Bronchial epithelial cell (primary cell): ENCODE measurements at regions not wholly inside any gene's neighbourhood (a gene's known extent, or its start where the extent isn't known, plus 50 kb on each side); places are given as distances from the start of the nearest gene placed in this dataset.

ENCODE experiments used
- DNase-seq: peaks from one replicate; pipeline ENCODE4 v3.0.0-alpha.2; 2010; ENCODE audit warnings: low read depth
- FAIRE-seq: peaks from 2 replicates; lab custom pipeline; 2011; peaks lifted over from hg19 to GRCh38; lab: Jason Lieb, UNC
- H3K27me3 ChIP-seq: 2 replicates; pipeline ENCODE4 v1.5.1; 2011; ENCODE audit warnings: low read length; ENCODE audit not compliant: control insufficient read depth, insufficient read depth
- H3K36me3 ChIP-seq: 2 replicates; pipeline ENCODE4 v1.5.1; 2011; ENCODE audit warnings: low read length; ENCODE audit not compliant: control insufficient read depth, insufficient read depth
- H3K4me3 ChIP-seq: 2 replicates; pipeline ENCODE4 v1.5.1; 2011; ENCODE audit warnings: mild to moderate bottlenecking, low read depth, low read length, control low read depth
- TF ChIP-seq, protein P1 (sequence below): IDR thresholded peaks from 2 replicates; pipeline ENCODE4 v1.5.1; 2011; ENCODE audit warnings: mild to moderate bottlenecking, moderate library complexity, low read length, control low read depth, inconsistent platforms; ENCODE audit not compliant: insufficient read depth, severe bottlenecking

DNA sequence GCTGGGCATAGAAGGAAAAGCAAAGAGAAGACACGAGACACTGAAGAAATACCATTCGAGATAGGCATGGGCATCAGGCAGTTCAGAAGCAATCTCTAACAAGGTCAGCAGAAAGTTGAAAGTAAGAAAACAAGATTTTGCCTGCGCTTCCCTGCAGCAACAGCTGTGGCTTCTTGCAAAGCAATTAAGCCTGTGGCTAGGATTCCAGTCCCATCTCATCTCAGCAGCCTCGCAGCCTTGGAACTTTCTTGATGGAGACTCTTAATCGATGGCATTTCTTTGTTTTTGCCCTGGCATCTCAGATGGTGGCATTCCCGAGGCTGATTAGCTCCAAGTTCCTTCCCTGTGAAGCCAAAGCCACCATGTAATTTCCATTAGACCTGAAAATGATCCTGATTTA lies 64.6 kb upstream of the SPAG17 start:
- H3K4me3 ChIP-seq = no peak overlapping the region
- peak; percentile 23 for FAIRE-seq
- no peak for DNase-seq
- no peaks in the 10 kb centered on the region for H3K36me3 ChIP-seq
- H3K27me3 ChIP-seq = no peaks in the 10 kb centered on the region
- TF ChIP-seq, protein P1, sequence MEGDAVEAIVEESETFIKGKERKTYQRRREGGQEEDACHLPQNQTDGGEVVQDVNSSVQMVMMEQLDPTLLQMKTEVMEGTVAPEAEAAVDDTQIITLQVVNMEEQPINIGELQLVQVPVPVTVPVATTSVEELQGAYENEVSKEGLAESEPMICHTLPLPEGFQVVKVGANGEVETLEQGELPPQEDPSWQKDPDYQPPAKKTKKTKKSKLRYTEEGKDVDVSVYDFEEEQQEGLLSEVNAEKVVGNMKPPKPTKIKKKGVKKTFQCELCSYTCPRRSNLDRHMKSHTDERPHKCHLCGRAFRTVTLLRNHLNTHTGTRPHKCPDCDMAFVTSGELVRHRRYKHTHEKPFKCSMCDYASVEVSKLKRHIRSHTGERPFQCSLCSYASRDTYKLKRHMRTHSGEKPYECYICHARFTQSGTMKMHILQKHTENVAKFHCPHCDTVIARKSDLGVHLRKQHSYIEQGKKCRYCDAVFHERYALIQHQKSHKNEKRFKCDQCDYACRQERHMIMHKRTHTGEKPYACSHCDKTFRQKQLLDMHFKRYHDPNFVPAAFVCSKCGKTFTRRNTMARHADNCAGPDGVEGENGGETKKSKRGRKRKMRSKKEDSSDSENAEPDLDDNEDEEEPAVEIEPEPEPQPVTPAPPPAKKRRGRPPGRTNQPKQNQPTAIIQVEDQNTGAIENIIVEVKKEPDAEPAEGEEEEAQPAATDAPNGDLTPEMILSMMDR = no peak

DNA sequence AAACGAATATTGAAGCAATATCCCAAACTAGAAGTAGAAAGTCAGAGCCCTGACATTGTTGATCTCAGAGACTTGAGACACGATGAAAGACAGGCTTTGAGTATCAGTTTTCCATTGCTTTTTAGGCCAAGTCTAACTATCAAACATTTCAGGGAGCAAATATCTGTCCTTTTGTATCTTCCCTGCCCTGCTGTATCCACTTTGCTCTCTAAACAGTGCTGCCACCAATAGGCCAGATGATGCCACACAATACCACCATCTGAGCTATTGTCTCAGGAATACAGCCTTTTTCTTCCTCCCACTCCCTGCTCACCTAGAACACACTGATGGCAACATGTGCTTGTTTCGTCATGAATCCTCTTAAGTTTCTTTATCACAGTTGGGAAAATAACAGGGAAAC lies 62.6 kb upstream of the SPAG17 start:
- no peaks in the 10 kb centered on the region for H3K27me3 ChIP-seq
- no peaks in the 10 kb centered on the region for H3K36me3 ChIP-seq
- TF ChIP-seq, protein P1 = peak; percentile 71
- DNase-seq (peak; percentile 41), FAIRE-seq (no peak)
- H3K4me3 ChIP-seq = no peak overlapping the region

DNA sequence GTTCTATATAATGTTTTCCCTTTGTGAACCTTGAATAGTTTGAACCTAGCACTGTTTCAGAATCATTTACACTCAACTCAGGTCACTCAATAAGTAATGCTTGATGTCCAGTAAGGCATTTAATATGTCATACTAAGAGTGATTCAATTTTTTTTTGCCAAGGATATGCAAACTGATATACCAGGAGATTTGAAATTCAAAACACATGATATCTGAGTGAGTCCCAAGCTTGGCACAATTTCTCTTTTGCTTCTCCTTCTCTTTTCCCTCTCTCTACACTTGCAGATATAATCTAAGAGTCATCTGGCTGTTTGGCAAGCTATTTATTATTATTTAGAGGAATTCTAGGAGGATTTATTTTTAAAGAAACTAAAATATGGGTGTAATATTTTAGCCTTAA lies 61.6 kb upstream of the SPAG17 start:
- H3K36me3 ChIP-seq = no peaks in the 10 kb centered on the region
- DNase-seq (no peak), FAIRE-seq (no peak)
- H3K27me3 ChIP-seq = no peaks in the 10 kb centered on the region
- no peak overlapping the region for H3K4me3 ChIP-seq
- TF ChIP-seq, protein P1 = no peak

DNA sequence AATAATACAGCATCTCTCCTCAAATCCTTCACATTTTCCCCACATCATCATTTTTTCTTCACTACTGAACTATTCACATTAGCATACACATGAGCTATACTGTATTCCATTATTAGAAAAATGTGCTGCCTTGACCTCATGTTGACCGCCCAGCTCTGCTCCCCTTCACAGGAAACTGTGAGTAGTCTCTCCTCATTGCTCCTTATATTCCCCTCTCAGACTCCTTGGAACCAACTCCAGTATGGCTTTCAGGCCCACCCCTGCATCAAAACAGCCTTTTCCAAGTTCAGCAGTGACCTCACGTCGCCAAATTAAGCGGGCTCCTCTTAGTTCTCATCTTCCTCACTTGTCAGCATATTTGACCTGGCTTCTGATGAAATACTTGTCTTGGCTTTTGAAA lies 59.2 kb upstream of the SPAG17 start:
- DNase-seq = no peak
- TF ChIP-seq, protein P1 = no peak
- Histone ChIP-seq H3K36me3 (no peaks in the 10 kb centered on the region), H3K4me3 (no peak overlapping the region), H3K27me3 (no peaks in the 10 kb centered on the region)
- FAIRE-seq = no peak

DNA sequence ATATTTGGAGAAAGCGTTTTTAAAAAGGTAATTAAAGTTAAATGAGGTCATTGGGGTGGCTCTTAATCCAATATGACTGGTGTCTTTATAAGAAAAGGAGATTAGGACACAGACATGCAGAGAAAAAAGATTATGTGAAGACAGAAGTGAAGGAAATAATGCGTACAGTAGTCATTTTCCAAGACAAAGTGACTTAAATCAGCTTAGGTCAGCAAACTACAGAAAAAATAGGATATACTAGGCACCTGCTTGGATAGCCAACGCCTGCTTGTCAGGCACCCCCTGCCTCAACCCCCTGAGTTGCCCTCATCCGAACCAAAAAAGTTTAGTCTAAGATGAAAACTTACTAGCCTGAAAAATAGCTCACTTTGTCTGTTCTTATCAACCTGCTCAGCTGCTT lies 58.2 kb upstream of the SPAG17 start:
- Histone ChIP-seq H3K27me3 (no peaks in the 10 kb centered on the region), H3K4me3 (no peak overlapping the region), H3K36me3 (no peaks in the 10 kb centered on the region)
- TF ChIP-seq, protein P1 = no peak
- no peak for DNase-seq
- no peak for FAIRE-seq
